HG03520 (cell line): ENCODE measurements at regions not wholly inside any gene's neighbourhood (a gene's known extent, or its start where the extent isn't known, plus 50 kb on each side); places are given as distances from the start of the nearest gene placed in this dataset.
"Not testable (repeated sequence)": the region's sequence is repeated elsewhere in the genome, so short reads cannot be mapped to it uniquely, and the experiment has no call there.

ENCODE experiments used
- ATAC-seq: cut with Tn5 transposase; IDR thresholded peaks from one replicate; pipeline ENCODE4 v1.9.1; 2021; ENCODE audit warnings: mild to moderate bottlenecking, moderate library complexity; ENCODE audit not compliant: unreplicated experiment

- ATAC-seq = no peak
These were observed 82.6 kb downstream of the TTLL2 start for GRCh38 chr6:167407239-167408064.

GRCh38 chr6:167408235-167408869 is 83.5 kb downstream of the TTLL2 start:
- ATAC-seq = no peak

GRCh38 chr6:167409079-167409478 is 84.2 kb downstream of the TTLL2 start:
- ATAC-seq = no peak

- no peak for ATAC-seq
These were observed 84.8 kb downstream of the TTLL2 start for GRCh38 chr6:167409694-167410093.

GRCh38 chr6:167410462-167410861 is 85.6 kb downstream of the TTLL2 start:
- ATAC-seq = no peak

- no peak for ATAC-seq
These were observed 87.6 kb downstream of the TTLL2 start for GRCh38 chr6:167412506-167412905.

- no peak for ATAC-seq
These were observed 90.6 kb downstream of the TTLL2 start for GRCh38 chr6:167415441-167415961.

GRCh38 chr6:167416676-167417430 is 92.0 kb downstream of the TTLL2 start:
- no peak for ATAC-seq

- no peak for ATAC-seq
These were observed 95.3 kb downstream of the TTLL2 start for GRCh38 chr6:167420177-167420576.

- no peak for ATAC-seq
These were observed 96.2 kb downstream of the TTLL2 start for GRCh38 chr6:167420858-167421766.

GRCh38 chr6:167421944-167422343 is 97.1 kb downstream of the TTLL2 start:
- not testable (repeated sequence) for ATAC-seq

GRCh38 chr6:167422934-167423333 is 98.0 kb downstream of the TTLL2 start:
- ATAC-seq = no peak

- no peak for ATAC-seq
These were observed 99.3 kb downstream of the TTLL2 start for GRCh38 chr6:167424060-167424673.

GRCh38 chr6:167424700-167425099 is 99.8 kb downstream of the TTLL2 start:
- ATAC-seq = no peak

GRCh38 chr6:167426084-167426483 is 101.2 kb downstream of the TTLL2 start:
- no peak for ATAC-seq

- no peak for ATAC-seq
These were observed 101.8 kb downstream of the TTLL2 start for GRCh38 chr6:167426651-167427050.

GRCh38 chr6:167428664-167429333 is 103.9 kb downstream of the TTLL2 start:
- ATAC-seq = no peak

GRCh38 chr6:167429353-167429752 is 104.5 kb downstream of the TTLL2 start:
- no peak for ATAC-seq

- no peak for ATAC-seq
These were observed 110.4 kb downstream of the TTLL2 start for GRCh38 chr6:167435209-167435728.
